Bronchial epithelial cell (primary cell): ENCODE measurements at regions not wholly inside any gene's neighbourhood (a gene's known extent, or its start where the extent isn't known, plus 50 kb on each side); places are given as distances from the start of the nearest gene placed in this dataset.

Experiments
- DNase-seq: peaks from one replicate; pipeline ENCODE4 v3.0.0-alpha.2; 2010; ENCODE audit warnings: low read depth
- FAIRE-seq: peaks from 2 replicates; lab custom pipeline; 2011; peaks lifted over from hg19 to GRCh38; lab: Jason Lieb, UNC
- H3K27me3 ChIP-seq: 2 replicates; pipeline ENCODE4 v1.5.1; 2011; ENCODE audit warnings: low read length; ENCODE audit not compliant: control insufficient read depth, insufficient read depth
- H3K36me3 ChIP-seq: 2 replicates; pipeline ENCODE4 v1.5.1; 2011; ENCODE audit warnings: low read length; ENCODE audit not compliant: control insufficient read depth, insufficient read depth
- H3K4me3 ChIP-seq: 2 replicates; pipeline ENCODE4 v1.5.1; 2011; ENCODE audit warnings: mild to moderate bottlenecking, low read depth, low read length, control low read depth
- TF ChIP-seq, protein P1 (sequence below): IDR thresholded peaks from 2 replicates; pipeline ENCODE4 v1.5.1; 2011; ENCODE audit warnings: mild to moderate bottlenecking, moderate library complexity, low read length, control low read depth, inconsistent platforms; ENCODE audit not compliant: insufficient read depth, severe bottlenecking

GRCh38 chr14:104363891-104364760 lies 215.4 kb upstream of the C14orf180 start:
- H3K4me3 ChIP-seq = no peak overlapping the region
- FAIRE-seq (no peak), DNase-seq (no peak)
- TF ChIP-seq, protein P1, sequence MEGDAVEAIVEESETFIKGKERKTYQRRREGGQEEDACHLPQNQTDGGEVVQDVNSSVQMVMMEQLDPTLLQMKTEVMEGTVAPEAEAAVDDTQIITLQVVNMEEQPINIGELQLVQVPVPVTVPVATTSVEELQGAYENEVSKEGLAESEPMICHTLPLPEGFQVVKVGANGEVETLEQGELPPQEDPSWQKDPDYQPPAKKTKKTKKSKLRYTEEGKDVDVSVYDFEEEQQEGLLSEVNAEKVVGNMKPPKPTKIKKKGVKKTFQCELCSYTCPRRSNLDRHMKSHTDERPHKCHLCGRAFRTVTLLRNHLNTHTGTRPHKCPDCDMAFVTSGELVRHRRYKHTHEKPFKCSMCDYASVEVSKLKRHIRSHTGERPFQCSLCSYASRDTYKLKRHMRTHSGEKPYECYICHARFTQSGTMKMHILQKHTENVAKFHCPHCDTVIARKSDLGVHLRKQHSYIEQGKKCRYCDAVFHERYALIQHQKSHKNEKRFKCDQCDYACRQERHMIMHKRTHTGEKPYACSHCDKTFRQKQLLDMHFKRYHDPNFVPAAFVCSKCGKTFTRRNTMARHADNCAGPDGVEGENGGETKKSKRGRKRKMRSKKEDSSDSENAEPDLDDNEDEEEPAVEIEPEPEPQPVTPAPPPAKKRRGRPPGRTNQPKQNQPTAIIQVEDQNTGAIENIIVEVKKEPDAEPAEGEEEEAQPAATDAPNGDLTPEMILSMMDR = no peak
- H3K36me3 ChIP-seq = no peaks in the 10 kb centered on the region
- no peaks in the 10 kb centered on the region for H3K27me3 ChIP-seq

- Histone ChIP-seq H3K27me3 (no peaks in the 10 kb centered on the region), H3K36me3 (no peaks in the 10 kb centered on the region), H3K4me3 (no peak overlapping the region)
- DNase-seq (no peak), FAIRE-seq (no peak)
- TF ChIP-seq, protein P1 = no peak
Observed at GRCh38 chr14:104364830-104365229, 214.7 kb upstream of the C14orf180 start.

GRCh38 chr14:104366931-104367865 lies 212.4 kb upstream of the C14orf180 start:
- TF ChIP-seq, protein P1 = no peak
- FAIRE-seq = no peak
- H3K36me3 ChIP-seq = no peaks in the 10 kb centered on the region
- no peak for DNase-seq
- H3K27me3 ChIP-seq = no peaks in the 10 kb centered on the region
- no peak overlapping the region for H3K4me3 ChIP-seq

DNA sequence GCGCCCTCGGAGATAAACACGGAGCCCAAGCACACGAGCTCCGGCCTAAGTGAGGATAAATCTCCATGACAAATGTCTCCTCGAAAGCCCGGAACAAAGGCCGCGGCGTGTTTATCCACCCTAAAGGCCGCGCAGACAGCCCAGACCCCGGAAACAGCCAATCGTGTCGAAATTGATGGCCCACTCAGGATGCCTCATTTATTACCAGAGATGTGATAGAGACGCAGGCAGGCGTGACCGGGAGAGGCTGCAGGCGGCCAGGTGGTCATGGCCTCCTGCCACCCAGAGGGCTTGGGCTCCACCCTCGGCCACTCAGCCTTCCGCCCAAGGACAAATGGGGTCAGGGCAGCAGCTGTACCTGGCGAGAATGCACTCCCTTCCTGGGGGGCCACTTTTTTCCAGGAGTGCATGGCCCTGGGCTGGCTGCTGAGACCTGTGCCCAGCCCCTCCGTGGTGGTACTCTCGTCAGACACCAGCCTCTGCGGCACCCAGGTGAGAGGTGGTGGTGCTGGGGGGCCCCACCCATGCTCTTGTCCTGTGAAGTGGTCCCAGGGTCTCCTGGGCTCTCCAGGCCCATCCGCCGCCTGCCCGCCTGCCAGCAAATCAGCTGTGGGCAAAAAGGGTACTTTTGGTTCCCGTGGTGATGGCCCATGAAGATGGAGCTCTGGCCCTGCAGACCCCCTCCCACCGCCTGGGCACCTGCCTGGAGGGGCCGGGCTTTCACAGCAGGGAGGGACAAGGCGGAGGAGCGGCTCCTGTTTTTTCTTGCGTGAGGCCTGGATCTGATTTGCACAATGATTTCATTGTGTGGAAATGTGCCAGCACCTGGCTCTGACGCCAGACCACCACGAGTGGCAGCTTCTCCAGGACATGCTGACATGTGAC lies 211.5 kb upstream of the C14orf180 start:
- no peaks in the 10 kb centered on the region for H3K27me3 ChIP-seq
- no peaks in the 10 kb centered on the region for H3K36me3 ChIP-seq
- H3K4me3 ChIP-seq = no peak overlapping the region
- DNase-seq (no peak), FAIRE-seq (no peak)
- TF ChIP-seq, protein P1 = no peak

DNA sequence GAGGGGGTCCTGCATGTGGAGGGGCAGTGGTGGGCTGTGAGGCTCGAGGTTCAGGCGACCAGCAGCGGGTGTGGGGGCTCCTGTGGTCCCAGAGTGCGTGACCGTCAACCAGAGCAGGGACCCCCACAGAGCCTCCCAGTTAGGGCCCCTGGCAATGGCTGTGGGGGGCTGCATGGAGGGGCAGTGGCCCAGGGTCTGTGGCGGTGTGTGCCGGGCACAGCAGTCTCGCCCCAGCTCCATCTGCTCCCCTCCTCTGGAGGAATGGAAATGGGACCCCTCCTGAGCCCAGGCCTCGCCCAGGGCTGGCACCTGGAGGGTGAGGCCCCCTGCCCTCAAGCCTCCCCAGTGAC lies 210.8 kb upstream of the C14orf180 start:
- DNase-seq (no peak), FAIRE-seq (no peak)
- TF ChIP-seq, protein P1 = no peak
- Histone ChIP-seq H3K27me3 (no peaks in the 10 kb centered on the region), H3K4me3 (no peak overlapping the region), H3K36me3 (no peaks in the 10 kb centered on the region)
